Loucy (cell line): ENCODE measurements at regions not wholly inside any gene's neighbourhood (a gene's known extent, or its start where the extent isn't known, plus 50 kb on each side); places are given as distances from the start of the nearest gene placed in this dataset.

Source experiments
- H2AFZ ChIP-seq: fragments of 200-600 bp; sonication (generic); 2 replicates; pipeline ENCODE4 v1.6.0; 2016; ENCODE audit warnings: antibody characterized with exemption, mild to moderate bottlenecking, low read length, moderate library complexity
- H3F3A ChIP-seq: fragments of 200-600 bp; 2 replicates; pipeline ENCODE4 v1.6.0; 2016; ENCODE audit warnings: antibody characterized with exemption, low read depth, mild to moderate bottlenecking
- H3K27me3 ChIP-seq: fragments of 200-600 bp; sonication (generic); 2 replicates; pipeline ENCODE4 v1.6.1; 2014; ENCODE audit warnings: low read length, mild to moderate bottlenecking; ENCODE audit not compliant: insufficient read depth, poor library complexity, severe bottlenecking
- H3K36me3 ChIP-seq: fragments of 200-600 bp; sonication (generic); 2 replicates; pipeline ENCODE4 v1.6.1; 2016; ENCODE audit warnings: low read length; ENCODE audit not compliant: insufficient read depth
- H3K4me1 ChIP-seq: fragments of 200-600 bp; sonication (generic); 2 replicates; pipeline ENCODE4 v1.5.1; 2014; ENCODE audit warnings: low read length, mild to moderate bottlenecking; ENCODE audit not compliant: insufficient read depth, poor library complexity, severe bottlenecking
- H3K4me2 ChIP-seq: fragments of 200-600 bp; sonication (generic); 2 replicates; pipeline ENCODE4 v1.6.0; 2014; ENCODE audit warnings: antibody characterized with exemption, low read length, low read depth, mild to moderate bottlenecking; ENCODE audit not compliant: poor library complexity, severe bottlenecking
- H3K4me3 ChIP-seq: fragments of 200-600 bp; sonication (generic); 2 replicates; pipeline ENCODE4 v1.5.1; 2014; ENCODE audit warnings: low read length, mild to moderate bottlenecking, mixed read lengths; ENCODE audit not compliant: poor library complexity, severe bottlenecking
- H3K79me2 ChIP-seq: fragments of 200-600 bp; sonication (generic); 2 replicates; pipeline ENCODE4 v1.6.1; 2014; ENCODE audit warnings: low read length; ENCODE audit not compliant: insufficient read depth
- H3K9ac ChIP-seq: fragments of 200-600 bp; sonication (generic); 2 replicates; pipeline ENCODE4 v1.6.0; 2014; ENCODE audit warnings: mild to moderate bottlenecking, low read depth, low read length, moderate library complexity; ENCODE audit not compliant: poor library complexity, severe bottlenecking
- H3K9me2 ChIP-seq: fragments of 200-600 bp; sonication (generic); replicated peaks from 2 replicates; pipeline ENCODE4 v1.6.1; 2016; ENCODE audit warnings: low read depth, low read length, mixed read lengths
- H3K9me3 ChIP-seq: fragments of 200-600 bp; sonication (generic); 2 replicates; pipeline ENCODE4 v1.6.1; 2014; ENCODE audit warnings: mild to moderate bottlenecking, antibody characterized with exemption, low read length, low read depth; ENCODE audit not compliant: insufficient read depth
- H4K20me1 ChIP-seq: fragments of 200-600 bp; sonication (generic); 2 replicates; pipeline ENCODE4 v1.6.0; 2014; ENCODE audit warnings: antibody characterized with exemption, low read length, mild to moderate bottlenecking; ENCODE audit not compliant: insufficient read depth, poor library complexity, severe bottlenecking
- EZH2phosphoT487 ChIP-seq: fragments of 200-600 bp; IDR thresholded peaks from 2 replicates; pipeline ENCODE4 v1.6.1; 2018; ENCODE audit warnings: antibody characterized with exemption, mild to moderate bottlenecking, moderate library complexity, borderline replicate concordance
- TF ChIP-seq, protein P1 (sequence below): fragments of 200-600 bp; sonication (generic); conservative IDR thresholded peaks from 2 replicates; pipeline ENCODE4 v1.5.1; 2014; ENCODE audit warnings: mild to moderate bottlenecking, antibody characterized with exemption, low read length

DNA sequence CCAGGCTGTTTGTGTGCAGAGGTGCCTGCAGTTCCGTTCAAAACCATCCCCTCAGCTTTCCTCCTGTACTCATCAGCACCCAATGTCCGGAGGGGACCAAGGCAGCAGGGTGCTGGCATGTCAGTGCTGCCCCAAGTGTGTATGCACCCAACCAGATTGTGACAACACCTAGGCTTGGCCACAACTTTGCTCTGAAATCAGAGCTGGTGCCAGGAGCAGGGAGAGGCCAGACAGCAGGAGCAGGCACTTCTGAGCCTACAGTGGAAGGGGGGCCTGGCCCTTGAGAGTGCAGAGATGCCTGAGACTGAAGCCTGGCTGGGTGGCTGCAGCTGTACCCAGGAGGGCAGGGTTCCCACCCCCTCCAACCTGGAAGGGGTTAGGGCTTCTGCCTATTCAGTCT, 56.5 kb upstream of the RASGEF1B start:
- Histone ChIP-seq H3K4me3 (no peak overlapping the region), H3F3A (no peaks in the 10 kb centered on the region), H2AFZ (no peak overlapping the region), H3K4me2 (no peak overlapping the region), H3K9me3 (peaks cover 13% of the 10 kb centered on the region; the same call in 1 of the 2 replicates), H3K4me1 (peaks cover 13% of the 10 kb centered on the region), H3K9ac (no peak overlapping the region), H3K27me3 (no peaks in the 10 kb centered on the region), H3K79me2 (no peaks in the 10 kb centered on the region), H3K36me3 (no peaks in the 10 kb centered on the region), H3K9me2 (no peaks in the 10 kb centered on the region), H4K20me1 (no peaks in the 10 kb centered on the region)
- TF ChIP-seq, protein P1, sequence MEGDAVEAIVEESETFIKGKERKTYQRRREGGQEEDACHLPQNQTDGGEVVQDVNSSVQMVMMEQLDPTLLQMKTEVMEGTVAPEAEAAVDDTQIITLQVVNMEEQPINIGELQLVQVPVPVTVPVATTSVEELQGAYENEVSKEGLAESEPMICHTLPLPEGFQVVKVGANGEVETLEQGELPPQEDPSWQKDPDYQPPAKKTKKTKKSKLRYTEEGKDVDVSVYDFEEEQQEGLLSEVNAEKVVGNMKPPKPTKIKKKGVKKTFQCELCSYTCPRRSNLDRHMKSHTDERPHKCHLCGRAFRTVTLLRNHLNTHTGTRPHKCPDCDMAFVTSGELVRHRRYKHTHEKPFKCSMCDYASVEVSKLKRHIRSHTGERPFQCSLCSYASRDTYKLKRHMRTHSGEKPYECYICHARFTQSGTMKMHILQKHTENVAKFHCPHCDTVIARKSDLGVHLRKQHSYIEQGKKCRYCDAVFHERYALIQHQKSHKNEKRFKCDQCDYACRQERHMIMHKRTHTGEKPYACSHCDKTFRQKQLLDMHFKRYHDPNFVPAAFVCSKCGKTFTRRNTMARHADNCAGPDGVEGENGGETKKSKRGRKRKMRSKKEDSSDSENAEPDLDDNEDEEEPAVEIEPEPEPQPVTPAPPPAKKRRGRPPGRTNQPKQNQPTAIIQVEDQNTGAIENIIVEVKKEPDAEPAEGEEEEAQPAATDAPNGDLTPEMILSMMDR = no peak

GRCh38 chr4:81527709-81528108, 56.0 kb upstream of the RASGEF1B start:
- H3K4me3 ChIP-seq = no peak overlapping the region
- no peaks in the 10 kb centered on the region for H4K20me1 ChIP-seq

GRCh38 chr4:81527115-81527514, 55.4 kb upstream of the RASGEF1B start:
- Histone ChIP-seq H3K9ac (no peak overlapping the region), H2AFZ (no peak overlapping the region)
- TF ChIP-seq, protein P1 = no peak
- TF ChIP-seq EZH2phosphoT487 = no peak

More at GRCh38 chr4:81527709-81528108, 56.0 kb upstream of the RASGEF1B start:
- Histone ChIP-seq H3K79me2 (no peaks in the 10 kb centered on the region), H3K9me2 (no peaks in the 10 kb centered on the region), H3K36me3 (no peaks in the 10 kb centered on the region), H3K27me3 (no peaks in the 10 kb centered on the region), H3K4me1 (peaks cover 13% of the 10 kb centered on the region), H3K9ac (no peak overlapping the region), H3K9me3 (peaks cover 13% of the 10 kb centered on the region; the same call in 1 of the 2 replicates), H2AFZ (no peak overlapping the region), H3K4me2 (no peak overlapping the region), H3F3A (no peaks in the 10 kb centered on the region)
- TF ChIP-seq EZH2phosphoT487 = no peak
- TF ChIP-seq, protein P1 = no peak

More at GRCh38 chr4:81527115-81527514, 55.4 kb upstream of the RASGEF1B start:
- H3K4me1 ChIP-seq = peaks cover 13% of the 10 kb centered on the region
- no peaks in the 10 kb centered on the region for H3F3A ChIP-seq
- H3K79me2 ChIP-seq = no peaks in the 10 kb centered on the region
- no peaks in the 10 kb centered on the region for H3K9me2 ChIP-seq
- peaks cover 13% of the 10 kb centered on the region; the same call in 1 of the 2 replicates for H3K9me3 ChIP-seq
- H3K4me3 ChIP-seq = no peak overlapping the region
- no peaks in the 10 kb centered on the region for H4K20me1 ChIP-seq
- H3K36me3 ChIP-seq = no peaks in the 10 kb centered on the region
- no peaks in the 10 kb centered on the region for H3K27me3 ChIP-seq
- no peak overlapping the region for H3K4me2 ChIP-seq
